GM12878 (cell line): ENCODE measurements at regions not wholly inside any gene's neighbourhood (a gene's known extent, or its start where the extent isn't known, plus 50 kb on each side); places are given as distances from the start of the nearest gene placed in this dataset.

Source experiments
- ATAC-seq: fragments of 200-7000 bp; cut with Tn5 transposase; 3 replicates; pipeline ENCODE4 v1.9.1; 2020; ENCODE audit warnings: mild to moderate bottlenecking, moderate library complexity
- BruUV-seq: library from RNA; stranded (reverse); fragments of 400-500 nt; replicated peaks from 2 replicates; lab custom pipeline; 2021; lab: Mats Ljungman, UMichigan
- CTCF ChIA-PET: fragments of 300-600 bp; sonication (Branson Sonifier 250); formaldehyde crosslinking; extraction: SDS; loops from one replicate; lab custom pipeline; 2021; ENCODE audit warnings: inconsistent platforms; lab: Yijun Ruan, JAX
- POLR2A ChIA-PET: fragments of 350-600 bp; formaldehyde crosslinking; extraction: SDS; loops from one replicate; lab custom pipeline; 2021; ENCODE audit warnings: inconsistent platforms; lab: Charles Lee
- RAD21 ChIA-PET: fragments of 300-600 bp; sonication (Branson Sonifier 250); formaldehyde crosslinking; loops from one replicate; lab custom pipeline; 2023; ENCODE audit warnings: antibody characterized with exemption; ENCODE audit not compliant: unreplicated experiment; lab: Charles Lee
- SMC1A ChIA-PET: fragments of 300-600 bp; sonication (Branson Sonifier 250); formaldehyde crosslinking; loops from one replicate; lab custom pipeline; 2023; ENCODE audit not compliant: unreplicated experiment, uncharacterized antibody; lab: Charles Lee
- DNase-seq: peaks from one replicate; pipeline ENCODE4 v3.0.0-alpha.2; 2011; ENCODE audit warnings: low read depth, low spot score
- FAIRE-seq: peaks from 3 replicates; lab custom pipeline; 2011; peaks lifted over from hg19 to GRCh38; lab: Jason Lieb, UNC
- H2AFZ ChIP-seq: 2 replicates; pipeline ENCODE4 v1.6.0; 2011; ENCODE audit warnings: low read depth, low read length, control low read depth; ENCODE audit not compliant: control insufficient read depth
- H3K27ac ChIP-seq: 2 replicates; pipeline ENCODE4 v1.5.1; 2011; ENCODE audit warnings: control low read depth; ENCODE audit not compliant: control insufficient read depth, insufficient read depth
- H3K27me3 ChIP-seq, 2 experiments: replicated peaks in 1 of 2; 2 replicates each; pipeline versions ENCODE4 v1.6.0 to v1.6.1; 2011; ENCODE audit warnings: low read length in 1 of 2; ENCODE audit not compliant: control insufficient read depth in 2 of 2, insufficient read depth in 2 of 2
- H3K36me3 ChIP-seq, 2 experiments: 2 replicates each; pipeline ENCODE4 v1.5.1; 2011; ENCODE audit warnings: low read length in 1 of 2; ENCODE audit not compliant: control insufficient read depth in 2 of 2, insufficient read depth in 2 of 2
- H3K4me1 ChIP-seq: 2 replicates; pipeline ENCODE4 v1.6.1; 2011; ENCODE audit warnings: mild to moderate bottlenecking, low read length, moderate library complexity, mixed read lengths; ENCODE audit not compliant: control insufficient read depth, insufficient read depth
- H3K4me2 ChIP-seq: 2 replicates; pipeline ENCODE4 v1.6.0; 2011; ENCODE audit warnings: control low read depth; ENCODE audit not compliant: control insufficient read depth, insufficient read depth
- H3K4me3 ChIP-seq: fragments of 200-600 bp; sonication (generic); 2 replicates; pipeline ENCODE4 v1.5.1; 2016
- H3K79me2 ChIP-seq: 2 replicates; pipeline ENCODE4 v1.6.0; 2011; ENCODE audit warnings: low read length; ENCODE audit not compliant: control insufficient read depth, insufficient read depth
- H3K9ac ChIP-seq: 2 replicates; pipeline ENCODE4 v1.8.0; 2011; ENCODE audit warnings: low read length, control low read depth, mixed read lengths; ENCODE audit not compliant: control insufficient read depth, insufficient read depth
- H3K9me3 ChIP-seq: replicated peaks from 3 replicates; pipeline ENCODE4 v1.5.1; 2011; ENCODE audit warnings: mild to moderate bottlenecking, low read length; ENCODE audit not compliant: control insufficient read depth, insufficient read depth
- H4K20me1 ChIP-seq: 2 replicates; pipeline ENCODE4 v1.6.0; 2011; ENCODE audit not compliant: control insufficient read depth, insufficient read depth
- BHLHE40 ChIP-seq, 2 experiments: fragments of 450-650 bp in 1 of 2; IDR thresholded peaks; 2 replicates each; pipeline ENCODE4 v1.6.1; 2011 to 2017; ENCODE audit warnings: low read depth in 2 of 2, borderline replicate concordance in 1 of 2, improper control_type of control experiment in 1 of 2, low read length in 1 of 2, mild to moderate bottlenecking in 1 of 2
- ESRRA ChIP-seq: IDR thresholded peaks from 2 replicates; pipeline ENCODE4 v1.6.1; 2012; ENCODE audit warnings: mild to moderate bottlenecking, low read length, improper control_type of control experiment
- ETV6 ChIP-seq, 2 experiments: fragments of 450-650 bp in 1 of 2; IDR thresholded peaks in 1 of 2; conservative IDR thresholded peaks in 1 of 2; 2 replicates each; pipeline ENCODE4 v1.6.1; 2014; ENCODE audit warnings: antibody characterized with exemption in 1 of 2, borderline replicate concordance in 1 of 2, low read depth in 1 of 2, mild to moderate bottlenecking in 1 of 2, moderate library complexity in 1 of 2
- HDGF ChIP-seq: fragments of 450-650 bp; IDR thresholded peaks from 2 replicates; pipeline ENCODE4 v1.6.1; 2016; ENCODE audit warnings: antibody characterized with exemption
- LARP7 ChIP-seq: fragments of 450-650 bp; IDR thresholded peaks from 2 replicates; pipeline ENCODE4 v1.6.1; 2017; ENCODE audit warnings: mild to moderate bottlenecking
- NBN ChIP-seq: fragments of 450-650 bp; IDR thresholded peaks from 2 replicates; pipeline ENCODE4 v1.6.1; 2016
- NFYA ChIP-seq: IDR thresholded peaks from 2 replicates; pipeline ENCODE4 v1.6.1; 2011; ENCODE audit warnings: low read depth, mild to moderate bottlenecking, low read length, improper control_type of control experiment, borderline replicate concordance
- POLR2AphosphoS5 ChIP-seq: IDR thresholded peaks from 2 replicates; pipeline ENCODE4 v1.6.1; 2011; ENCODE audit warnings: mild to moderate bottlenecking, low read length, inconsistent platforms
- POU2F2 ChIP-seq: IDR thresholded peaks from 3 replicates; pipeline ENCODE4 v1.6.1; 2011; ENCODE audit warnings: low read depth, mild to moderate bottlenecking, low read length, borderline replicate concordance
- RAD21 ChIP-seq: IDR thresholded peaks from 2 replicates; pipeline ENCODE4 v1.6.1; 2011; ENCODE audit warnings: mild to moderate bottlenecking, low read depth, low read length, moderate library complexity; ENCODE audit not compliant: insufficient read depth
- SMAD1 ChIP-seq: fragments of 450-650 bp; IDR thresholded peaks from 2 replicates; pipeline ENCODE4 v1.6.1; 2018; ENCODE audit warnings: mild to moderate bottlenecking, low read depth; ENCODE audit not compliant: partially characterized antibody
- SREBF1 ChIP-seq: IDR thresholded peaks from 2 replicates; pipeline ENCODE4 v1.6.1; 2012; ENCODE audit warnings: mild to moderate bottlenecking, low read length
- STAT1 ChIP-seq: fragments of 450-650 bp; conservative IDR thresholded peaks from 2 replicates; pipeline ENCODE4 v1.6.1; 2014; ENCODE audit warnings: antibody characterized with exemption, mild to moderate bottlenecking
- YY1 ChIP-seq: IDR thresholded peaks from 2 replicates; pipeline ENCODE4 v1.6.1; 2011; ENCODE audit warnings: low read depth, mild to moderate bottlenecking, low read length
- ZNF207 ChIP-seq: fragments of 450-650 bp; IDR thresholded peaks from 2 replicates; pipeline ENCODE4 v1.6.1; 2014; ENCODE audit warnings: antibody characterized with exemption, mild to moderate bottlenecking, borderline replicate concordance
- WGBS: methylation state at CpG from one replicate; pipeline ENCODE4 v1.1.6; 2016; ENCODE audit warnings: low lambda C conversion rate; ENCODE audit not compliant: insufficient replicate concordance, insufficient coverage; ENCODE audit errors: missing lambda C conversion rate; 5-methylcytosine and 5-hydroxymethylcytosine counted together
- in situ Hi-C: fragments of 300-500 bp; cut with MboI; formaldehyde crosslinking; loops from 9 replicates; pipeline ENCODE4 v1.14.3; 2018; ENCODE audit warnings: mixed read lengths
- intact Hi-C: fragments of 100-400 bp; cut with micrococcal nuclease; formaldehyde crosslinking; loops from one replicate; pipeline ENCODE4 v1.14.2; 2022; ENCODE audit not compliant: unreplicated experiment
- TF ChIP-seq, protein P1 (sequence below): fragments of 450-650 bp; IDR thresholded peaks from 2 replicates; pipeline ENCODE4 v1.6.1; 2017; ENCODE audit warnings: mild to moderate bottlenecking, low read depth, inconsistent platforms; ENCODE audit not compliant: poor library complexity, severe bottlenecking
- TF ChIP-seq, protein P2 (sequence below): fragments of 450-650 bp; IDR thresholded peaks from 2 replicates; pipeline ENCODE4 v1.6.1; 2018; ENCODE audit warnings: borderline replicate concordance, mild to moderate bottlenecking; ENCODE audit not compliant: partially characterized antibody
- TF ChIP-seq, protein P3 (sequence below): fragments of 450-650 bp; IDR thresholded peaks from 2 replicates; pipeline ENCODE4 v1.6.1; 2016; ENCODE audit warnings: mild to moderate bottlenecking

DNA sequence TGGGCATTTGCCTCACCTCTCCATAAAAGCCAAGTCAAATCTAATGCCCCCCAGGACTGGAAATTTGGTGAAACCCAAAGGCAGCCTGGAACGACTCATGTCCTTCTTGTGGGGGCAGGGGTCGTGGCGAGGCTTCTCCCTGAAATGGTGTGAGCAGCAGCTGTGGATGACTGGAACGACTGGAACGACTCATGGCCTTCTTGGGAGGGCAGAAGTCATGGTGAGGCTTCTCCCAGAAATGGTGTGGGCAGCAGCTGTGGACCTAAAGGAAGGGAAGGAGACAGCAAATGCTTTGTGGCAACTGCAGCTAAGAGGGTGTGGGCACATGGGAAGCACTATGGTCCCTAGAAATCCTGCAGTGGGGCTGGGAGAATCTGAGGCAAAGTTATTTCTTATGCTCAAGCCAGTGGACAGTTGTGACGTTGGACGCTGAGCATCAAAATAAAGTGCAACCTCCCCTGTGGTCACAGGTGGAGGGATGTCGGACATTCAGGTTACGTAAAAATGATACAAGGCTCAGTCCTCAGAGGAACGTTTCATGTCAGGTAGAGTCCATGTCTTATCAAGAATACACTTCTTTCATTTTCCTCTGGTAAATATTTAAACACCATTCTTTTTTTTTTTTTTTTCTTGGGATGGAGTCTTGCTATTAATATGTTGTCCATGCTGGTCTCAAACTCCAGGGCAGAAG is 107.0 kb upstream of the KIF5B start (continued):
- TF ChIP-seq, protein P1, sequence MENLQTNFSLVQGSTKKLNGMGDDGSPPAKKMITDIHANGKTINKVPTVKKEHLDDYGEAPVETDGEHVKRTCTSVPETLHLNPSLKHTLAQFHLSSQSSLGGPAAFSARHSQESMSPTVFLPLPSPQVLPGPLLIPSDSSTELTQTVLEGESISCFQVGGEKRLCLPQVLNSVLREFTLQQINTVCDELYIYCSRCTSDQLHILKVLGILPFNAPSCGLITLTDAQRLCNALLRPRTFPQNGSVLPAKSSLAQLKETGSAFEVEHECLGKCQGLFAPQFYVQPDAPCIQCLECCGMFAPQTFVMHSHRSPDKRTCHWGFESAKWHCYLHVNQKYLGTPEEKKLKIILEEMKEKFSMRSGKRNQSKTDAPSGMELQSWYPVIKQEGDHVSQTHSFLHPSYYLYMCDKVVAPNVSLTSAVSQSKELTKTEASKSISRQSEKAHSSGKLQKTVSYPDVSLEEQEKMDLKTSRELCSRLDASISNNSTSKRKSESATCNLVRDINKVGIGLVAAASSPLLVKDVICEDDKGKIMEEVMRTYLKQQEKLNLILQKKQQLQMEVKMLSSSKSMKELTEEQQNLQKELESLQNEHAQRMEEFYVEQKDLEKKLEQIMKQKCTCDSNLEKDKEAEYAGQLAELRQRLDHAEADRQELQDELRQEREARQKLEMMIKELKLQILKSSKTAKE: no peak
- TF ChIP-seq STAT1 (no peak), SREBF1 (no peak), RAD21 (no peak), POLR2AphosphoS5 (no peak), NBN (no peak), POU2F2 (no peak), NFYA (no peak), SMAD1 (no peak), ZNF207 (no peak), ETV6 (conservative IDR thresholded peaks at IDR 0.05 in 1 of 2, IDR thresholded peaks at IDR 0.05 in 1 of 2; ENCODE audit: borderline replicate concordance in 1 of 2, low read depth in 1 of 2) (no peak)

DNA sequence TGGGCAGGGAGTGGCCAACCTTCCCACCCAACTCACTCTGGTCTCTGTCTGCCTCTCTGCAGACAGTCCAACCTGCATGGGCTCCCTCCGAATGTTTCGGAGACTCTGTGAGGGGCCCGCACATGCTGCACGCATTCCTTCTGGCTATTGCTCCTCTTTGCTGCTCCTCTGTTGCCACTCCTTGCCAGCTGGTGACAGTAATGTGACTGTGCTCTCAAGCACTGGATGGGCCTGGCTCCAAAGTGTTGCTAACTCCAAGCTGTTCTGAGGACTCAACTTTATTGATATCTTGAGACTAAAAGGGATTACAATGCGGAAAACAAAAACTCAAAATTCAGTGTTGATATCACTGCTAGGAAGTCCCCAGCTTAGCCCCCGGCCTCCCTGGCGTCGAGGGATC is 105.4 kb upstream of the KIF5B start:
- Histone ChIP-seq H4K20me1 (no peaks in the 10 kb centered on the region), H3K79me2 (no peaks in the 10 kb centered on the region), H3K36me3 (no peaks in the 10 kb centered on the region), H3K4me1 (no peaks in the 10 kb centered on the region), H2AFZ (no peak overlapping the region), H3K9me3 (no peaks in the 10 kb centered on the region), H3K27me3 (no peaks in the 10 kb centered on the region; a peak in 1 of 4 replicates), H3K27ac (no peak overlapping the region), H3K4me2 (no peak overlapping the region), H3K4me3 (no peak overlapping the region), H3K9ac (no peak overlapping the region)
- WGBS: 85% methylated on average over 8 of the region's 8 CpGs
- RAD21 ChIA-PET: no interaction called here
- DNase-seq: no peak
- POLR2A ChIA-PET: no interaction called here
- no peak for FAIRE-seq
- SMC1A ChIA-PET: no interaction called here
- CTCF ChIA-PET: no interaction called here
- BruUV-seq: no TSS peak
- intact Hi-C loops: no loop called here
- no peak for ATAC-seq
- in situ Hi-C loops: no loop called here
- TF ChIP-seq, protein P2, sequence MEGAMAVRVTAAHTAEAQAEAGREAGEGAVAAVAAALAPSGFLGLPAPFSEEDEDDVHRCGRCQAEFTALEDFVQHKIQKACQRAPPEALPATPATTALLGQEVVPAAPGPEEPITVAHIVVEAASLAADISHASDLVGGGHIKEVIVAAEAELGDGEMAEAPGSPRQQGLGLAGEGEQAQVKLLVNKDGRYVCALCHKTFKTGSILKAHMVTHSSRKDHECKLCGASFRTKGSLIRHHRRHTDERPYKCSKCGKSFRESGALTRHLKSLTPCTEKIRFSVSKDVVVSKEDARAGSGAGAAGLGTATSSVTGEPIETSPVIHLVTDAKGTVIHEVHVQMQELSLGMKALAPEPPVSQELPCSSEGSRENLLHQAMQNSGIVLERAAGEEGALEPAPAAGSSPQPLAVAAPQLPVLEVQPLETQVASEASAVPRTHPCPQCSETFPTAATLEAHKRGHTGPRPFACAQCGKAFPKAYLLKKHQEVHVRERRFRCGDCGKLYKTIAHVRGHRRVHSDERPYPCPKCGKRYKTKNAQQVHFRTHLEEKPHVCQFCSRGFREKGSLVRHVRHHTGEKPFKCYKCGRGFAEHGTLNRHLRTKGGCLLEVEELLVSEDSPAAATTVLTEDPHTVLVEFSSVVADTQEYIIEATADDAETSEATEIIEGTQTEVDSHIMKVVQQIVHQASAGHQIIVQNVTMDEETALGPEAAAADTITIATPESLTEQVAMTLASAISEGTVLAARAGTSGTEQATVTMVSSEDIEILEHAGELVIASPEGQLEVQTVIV: no peak
- TF ChIP-seq, protein P3, sequence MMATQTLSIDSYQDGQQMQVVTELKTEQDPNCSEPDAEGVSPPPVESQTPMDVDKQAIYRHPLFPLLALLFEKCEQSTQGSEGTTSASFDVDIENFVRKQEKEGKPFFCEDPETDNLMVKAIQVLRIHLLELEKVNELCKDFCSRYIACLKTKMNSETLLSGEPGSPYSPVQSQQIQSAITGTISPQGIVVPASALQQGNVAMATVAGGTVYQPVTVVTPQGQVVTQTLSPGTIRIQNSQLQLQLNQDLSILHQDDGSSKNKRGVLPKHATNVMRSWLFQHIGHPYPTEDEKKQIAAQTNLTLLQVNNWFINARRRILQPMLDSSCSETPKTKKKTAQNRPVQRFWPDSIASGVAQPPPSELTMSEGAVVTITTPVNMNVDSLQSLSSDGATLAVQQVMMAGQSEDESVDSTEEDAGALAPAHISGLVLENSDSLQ: no peak
- TF ChIP-seq HDGF: no peak
- no peak for TF ChIP-seq BHLHE40 (IDR thresholded peaks at IDR 0.05; ENCODE audit: borderline replicate concordance in 1 of 2, low read depth in 2 of 2, low read length in 1 of 2)
- no peak for TF ChIP-seq YY1
- no peak for TF ChIP-seq ESRRA
- TF ChIP-seq LARP7: no peak
